HG02798 (cell line): ENCODE measurements at regions not wholly inside any gene's neighbourhood (a gene's known extent, or its start where the extent isn't known, plus 50 kb on each side); places are given as distances from the start of the nearest gene placed in this dataset.

ENCODE experiments used
- ATAC-seq: cut with Tn5 transposase; IDR thresholded peaks from one replicate; pipeline ENCODE4 v1.9.1; 2021; ENCODE audit warnings: mild to moderate bottlenecking; ENCODE audit not compliant: unreplicated experiment, poor library complexity

- ATAC-seq, result no peak
These were observed 103.2 kb upstream of the SMIM21 start for GRCh38 chr18:75530566-75531211.

- no peak for ATAC-seq
These were observed 102.6 kb upstream of the SMIM21 start for GRCh38 chr18:75530118-75530517.

GRCh38 chr18:75529394-75529793 lies 101.9 kb upstream of the SMIM21 start:
- no peak for ATAC-seq

DNA sequence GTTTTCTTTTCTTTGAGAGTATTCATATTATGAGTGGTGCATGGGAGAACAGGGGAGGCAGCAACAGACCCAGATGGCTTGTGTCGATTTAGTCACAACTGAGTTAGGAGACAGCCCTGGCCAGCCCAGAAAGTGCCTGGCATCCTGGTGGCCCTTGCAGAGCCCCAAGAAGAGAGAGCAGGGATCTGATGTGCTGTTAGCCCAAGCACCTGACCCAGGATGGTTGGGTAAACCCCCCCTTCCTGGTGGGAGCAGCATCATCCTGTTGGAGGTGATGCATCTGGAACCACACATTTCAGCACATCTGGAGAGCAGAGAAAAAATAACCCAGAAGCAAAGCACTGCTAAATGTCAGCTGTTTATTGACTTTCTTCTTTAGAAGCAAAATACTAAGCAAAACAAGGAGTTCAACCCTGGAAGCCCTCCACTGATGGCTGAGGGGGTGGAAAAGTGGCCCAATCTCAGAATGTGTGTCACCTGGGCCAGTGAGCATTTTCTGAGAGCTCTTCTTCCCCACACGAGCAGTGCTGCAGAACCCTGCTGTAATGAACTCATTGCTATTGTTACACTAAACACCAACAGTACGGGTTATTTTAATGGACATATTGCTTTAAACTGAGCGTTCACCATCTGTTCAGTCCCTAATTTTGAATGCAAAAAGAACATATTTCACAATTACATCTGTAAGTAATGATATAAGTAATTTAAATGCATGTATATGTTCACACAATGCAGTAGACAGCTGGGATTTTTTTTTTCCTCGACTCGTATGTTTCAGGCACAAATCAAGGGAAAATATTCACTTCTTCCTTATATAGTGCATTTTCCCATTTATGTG lies 100.6 kb upstream of the SMIM21 start:
- ATAC-seq, result no peak

DNA sequence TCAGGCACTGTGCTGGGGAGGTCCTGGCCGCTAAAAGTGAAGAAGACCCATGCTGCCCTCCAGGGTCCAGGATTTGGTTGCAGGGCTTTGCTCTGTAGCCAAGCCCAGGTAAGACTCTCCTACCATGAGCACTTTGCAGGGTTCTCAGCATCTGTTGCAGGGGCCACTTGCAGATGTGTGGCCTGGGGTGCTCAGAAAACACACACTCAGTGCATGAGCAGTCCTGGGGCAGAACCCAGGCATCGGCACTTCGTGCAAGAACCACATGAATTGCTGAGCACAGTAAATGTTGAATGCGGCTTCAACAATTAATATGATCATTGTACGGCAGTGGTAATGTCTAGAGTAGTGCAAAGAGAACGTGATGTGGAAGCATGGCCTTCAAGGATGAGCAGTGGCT lies 98.5 kb upstream of the SMIM21 start:
- ATAC-seq, result no peak

- ATAC-seq, result no peak
These were observed 97.8 kb upstream of the SMIM21 start for GRCh38 chr18:75525331-75525730.

- no peak for ATAC-seq
These were observed 97.3 kb upstream of the SMIM21 start for GRCh38 chr18:75524841-75525240.

DNA sequence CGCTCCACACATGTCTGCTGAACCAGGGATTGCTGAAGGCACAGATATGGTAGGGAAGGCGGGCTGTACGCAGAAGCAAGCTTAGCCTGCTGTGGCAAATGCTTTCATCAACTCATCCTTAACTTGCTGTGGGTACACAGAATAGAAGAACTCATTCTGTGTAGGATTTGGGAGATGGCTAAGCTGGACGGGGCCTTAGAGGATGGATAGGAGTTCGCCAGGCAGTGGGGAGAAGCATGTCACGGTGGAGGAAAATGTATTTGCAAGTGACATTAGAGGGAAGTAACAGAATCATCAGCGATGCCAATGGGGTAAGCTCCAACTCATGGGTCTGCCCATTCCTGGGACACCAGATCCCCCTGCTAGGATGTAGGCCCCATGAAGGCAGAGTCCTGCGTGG lies 96.7 kb upstream of the SMIM21 start:
- no peak for ATAC-seq

GRCh38 chr18:75521816-75522215 lies 94.3 kb upstream of the SMIM21 start:
- no peak for ATAC-seq

GRCh38 chr18:75518007-75518406 lies 90.5 kb upstream of the SMIM21 start:
- no peak for ATAC-seq

- ATAC-seq, result no peak
These were observed 89.8 kb upstream of the SMIM21 start for GRCh38 chr18:75517286-75517685.

- no peak for ATAC-seq
These were observed 80.1 kb upstream of the SMIM21 start for GRCh38 chr18:75507636-75508035.

GRCh38 chr18:75506913-75507312 lies 79.4 kb upstream of the SMIM21 start:
- no peak for ATAC-seq

DNA sequence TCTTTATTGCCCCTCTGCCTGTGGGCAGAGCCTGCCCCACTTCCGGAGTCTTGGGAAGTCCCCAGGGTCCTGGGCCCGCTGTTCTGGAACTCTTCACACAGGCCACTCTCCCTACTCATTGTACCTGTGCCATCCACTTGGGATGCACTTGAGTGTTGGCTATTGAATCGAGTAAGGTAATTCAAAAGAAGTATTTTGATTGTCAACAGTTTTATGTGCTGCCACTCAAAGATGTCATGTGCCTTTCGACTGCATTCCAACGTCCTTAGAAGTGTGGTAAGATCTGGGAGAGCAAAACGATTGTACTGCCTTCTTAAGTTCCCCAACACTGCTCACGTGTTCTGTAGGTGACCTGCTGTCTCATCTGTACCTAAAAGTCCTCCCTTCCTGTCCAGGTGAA lies 77.0 kb upstream of the SMIM21 start:
- no peak for ATAC-seq

- ATAC-seq, result no peak
These were observed 76.1 kb upstream of the SMIM21 start for GRCh38 chr18:75503615-75504014.

DNA sequence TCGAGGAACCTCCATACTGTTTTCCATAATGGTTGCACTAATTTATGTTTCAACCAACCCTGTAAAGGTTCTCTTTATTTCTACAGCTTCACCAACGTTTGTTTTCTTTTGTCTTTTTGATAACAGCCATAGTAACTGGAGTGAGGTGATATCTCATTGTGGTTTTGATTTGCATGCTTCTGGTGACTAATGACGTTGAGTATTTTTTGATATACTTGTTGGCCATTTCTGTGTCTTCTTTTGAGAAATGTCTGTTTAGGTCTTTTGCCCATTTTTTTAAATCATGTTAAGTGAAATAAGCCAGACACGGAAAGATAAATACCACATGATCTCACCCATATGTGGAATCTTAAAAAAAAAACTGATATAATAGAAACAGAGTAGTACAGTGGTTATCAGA lies 74.8 kb upstream of the SMIM21 start:
- no peak for ATAC-seq

DNA sequence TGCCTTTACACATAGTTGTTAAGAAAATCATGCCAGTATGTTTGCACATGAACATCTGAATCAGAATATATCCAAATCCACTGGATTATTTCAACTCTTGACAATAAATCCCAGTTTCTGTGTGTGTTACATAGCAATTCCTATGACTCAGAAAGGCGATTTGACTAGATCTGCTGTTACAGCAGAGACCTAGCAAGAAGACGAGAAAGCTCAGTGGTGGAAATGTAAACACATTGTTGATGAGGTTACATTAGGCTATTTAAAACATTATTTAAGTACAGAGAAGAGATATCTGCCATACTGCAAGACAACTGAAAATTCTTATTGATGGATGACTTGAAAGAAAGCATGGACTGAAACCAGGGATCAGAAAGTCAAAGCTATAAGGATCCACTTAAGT lies 73.0 kb upstream of the SMIM21 start:
- no peak for ATAC-seq

DNA sequence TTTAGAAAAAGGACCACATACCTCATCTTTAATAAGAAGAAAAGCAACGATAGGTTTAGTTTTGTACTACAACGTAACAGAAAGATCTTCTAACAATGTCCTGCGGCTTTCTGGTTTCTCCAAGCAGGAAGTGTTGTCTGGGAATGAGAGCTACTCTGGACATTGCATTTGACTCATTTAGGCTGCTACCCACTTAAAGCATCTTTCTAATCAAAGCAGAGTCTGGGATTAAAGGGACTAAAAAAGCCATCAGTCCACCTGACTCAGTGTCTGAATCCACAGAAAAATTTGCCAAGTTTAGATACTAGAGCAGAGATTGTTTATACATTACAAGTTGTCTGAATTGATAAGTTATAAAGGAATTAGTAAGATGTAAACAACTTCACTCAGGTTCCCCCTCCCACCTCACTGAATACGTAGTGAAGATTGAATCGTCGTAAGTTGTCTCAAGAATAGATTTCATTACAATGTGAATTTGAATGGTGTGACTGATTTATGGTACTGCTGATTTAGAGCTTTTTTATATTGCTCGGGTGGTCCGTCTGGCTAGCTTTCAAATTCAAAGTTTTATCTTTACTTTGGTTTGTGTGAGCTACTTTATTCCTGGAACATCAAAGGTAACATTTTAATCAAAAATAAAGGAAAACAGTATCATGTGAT lies 70.2 kb upstream of the SMIM21 start:
- no peak for ATAC-seq

- no peak for ATAC-seq
These were observed 68.6 kb upstream of the SMIM21 start for GRCh38 chr18:75496151-75496550.

- no peak for ATAC-seq
These were observed 65.3 kb upstream of the SMIM21 start for GRCh38 chr18:75492852-75493251.

GRCh38 chr18:75491361-75491760 lies 63.9 kb upstream of the SMIM21 start:
- no peak for ATAC-seq
